ENCODE measurements at regions not wholly inside any gene's neighbourhood (a gene's known extent, or its start where the extent isn't known, plus 50 kb on each side); places are given as distances from the start of the nearest gene placed in this dataset.

- 93 to 100% methylated on average over 1 of the region's 1 CpG for WGBS, 2 donors
- no peaks in the 10 kb centered on the region for H3K4me1 ChIP-seq
- no peak overlapping the region for H3K27ac ChIP-seq
- no peaks in the 10 kb centered on the region for H3K27me3 ChIP-seq
- ATAC-seq, result no peak
- H3K4me3 ChIP-seq, result no peak overlapping the region
- H3K36me3 ChIP-seq (replicated peaks in 1 of 2; ENCODE audit: insufficient read depth in 1 of 2, low read depth in 2 of 2), result no peaks in the 10 kb centered on the region
- intact Hi-C loops (cut with DNase I), result no loop called here
- DNase-seq, result no peak
- TF ChIP-seq POLR2A (IDR thresholded peaks at IDR 0.05), result no peak
- no peak for TF ChIP-seq CTCF (IDR thresholded peaks at IDR 0.05)
- no peaks in the 10 kb centered on the region for H3K9me3 ChIP-seq
Measured at GRCh38 chr10:31621733-31622132, 302.7 kb downstream of the ZEB1 start.

DNA sequence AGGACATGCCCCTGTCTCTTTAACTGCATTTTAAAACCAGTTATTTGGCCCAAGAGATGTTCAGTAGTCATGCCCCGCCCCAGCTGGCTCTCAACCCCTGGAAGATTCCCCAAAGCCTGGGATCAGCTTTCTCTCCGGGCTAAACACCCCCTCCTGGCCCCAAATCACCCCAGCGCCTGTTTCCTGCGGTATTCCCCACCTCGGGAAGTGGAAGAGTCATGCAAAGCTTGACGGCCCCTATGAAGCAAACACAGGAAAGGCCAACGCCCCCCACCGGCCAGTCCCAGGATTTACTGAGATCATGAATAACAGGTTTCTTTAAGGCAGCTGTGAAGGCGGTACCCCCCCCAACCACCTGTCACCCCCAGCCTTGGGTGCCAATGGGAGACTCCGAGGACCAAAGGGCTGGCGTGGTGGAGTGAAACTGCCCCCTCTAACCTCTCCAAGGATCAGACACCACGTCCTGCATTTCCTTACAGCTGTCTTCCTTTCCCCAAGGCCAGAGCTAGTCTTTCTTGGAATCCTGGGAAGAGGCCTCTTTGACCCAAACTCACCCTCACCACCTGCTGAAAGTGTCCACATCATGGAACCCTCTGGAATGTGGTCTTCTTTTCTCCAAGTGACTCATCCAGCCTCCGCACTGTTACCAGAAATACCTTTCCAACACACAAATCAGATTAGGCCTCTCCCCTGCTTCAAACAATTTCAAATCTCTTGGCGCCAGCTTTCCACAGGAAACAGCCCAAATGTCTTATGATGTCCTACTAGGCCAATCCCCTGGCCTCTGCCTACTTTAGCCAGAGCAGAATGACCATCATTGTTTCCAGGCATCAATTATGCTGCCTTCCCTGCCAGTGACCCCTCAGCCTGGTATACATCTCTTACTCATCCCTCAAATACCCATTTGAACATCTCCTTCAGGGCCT is 301.5 kb downstream of the ZEB1 start:
- Histone ChIP-seq H3K4me1 (no peaks in the 10 kb centered on the region), H3K27me3 (no peaks in the 10 kb centered on the region), H3K4me3 (no peak overlapping the region), H3K9me3 (no peaks in the 10 kb centered on the region), H3K27ac (no peak overlapping the region), H3K36me3 (replicated peaks in 1 of 2; ENCODE audit: insufficient read depth in 1 of 2, low read depth in 2 of 2) (no peaks in the 10 kb centered on the region)
- DNase-seq (peak in 2 of 4 donors; percentile 34 to 37), ATAC-seq (peak; percentile 45)
- WGBS, 2 donors, result 63 to 66% methylated on average over 12 to 14 of the region's 14 CpGs
- no peak for TF ChIP-seq POLR2A (IDR thresholded peaks at IDR 0.05)
- TF ChIP-seq CTCF (IDR thresholded peaks at IDR 0.05), result no peak
- intact Hi-C loops (cut with DNase I), result no loop called here

GRCh38 chr10:31619531-31620061 is 300.6 kb downstream of the ZEB1 start:
- Histone ChIP-seq H3K36me3 (replicated peaks in 1 of 2; ENCODE audit: insufficient read depth in 1 of 2, low read depth in 2 of 2) (no peaks in the 10 kb centered on the region), H3K4me1 (no peaks in the 10 kb centered on the region), H3K27ac (no peak overlapping the region), H3K4me3 (no peak overlapping the region), H3K9me3 (no peaks in the 10 kb centered on the region), H3K27me3 (no peaks in the 10 kb centered on the region)
- intact Hi-C loops (cut with DNase I), result no loop called here
- TF ChIP-seq POLR2A (IDR thresholded peaks at IDR 0.05), result no peak
- TF ChIP-seq CTCF (IDR thresholded peaks at IDR 0.05), result no peak
- 78 to 81% methylated on average over 8 of the region's 8 CpGs for WGBS, 2 donors
- ATAC-seq (no peak), DNase-seq (no peak)

DNA sequence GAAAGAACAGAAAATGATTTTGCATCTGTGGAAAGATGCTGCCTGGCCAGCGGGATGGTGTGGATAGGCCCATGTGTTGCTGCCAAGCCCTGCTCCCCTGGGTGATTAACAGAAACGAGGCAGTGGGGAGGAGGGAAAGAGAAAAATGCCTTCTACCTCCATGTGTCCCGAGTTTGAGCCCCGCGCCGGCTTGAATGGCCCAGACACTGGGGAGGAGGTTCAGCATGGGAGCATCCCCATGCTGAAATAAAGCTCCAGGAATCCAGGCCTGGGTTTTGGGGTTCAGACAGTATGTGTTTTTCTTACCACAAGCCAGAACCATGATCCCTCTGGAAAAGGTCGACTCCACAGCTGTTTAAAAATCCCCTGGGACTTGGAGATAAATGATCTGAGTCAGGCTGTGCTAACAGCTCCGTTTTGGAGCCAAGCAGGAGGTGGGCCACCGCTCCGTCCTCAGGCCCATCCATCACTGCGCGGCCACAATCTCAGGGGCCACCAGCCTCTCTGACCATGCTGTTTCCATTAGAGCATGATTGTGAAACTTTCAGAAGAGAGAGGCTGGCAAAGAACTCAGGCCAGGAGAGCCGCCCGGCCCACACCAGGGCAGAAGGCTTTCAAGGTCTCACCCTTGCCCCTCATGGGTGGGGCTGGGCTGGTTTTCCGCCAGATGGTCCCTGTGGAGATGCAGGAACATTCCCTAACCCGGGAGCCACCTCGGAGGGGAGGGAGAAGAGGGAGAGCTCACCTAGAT is 299.7 kb downstream of the ZEB1 start:
- Histone ChIP-seq H3K4me3 (no peak overlapping the region), H3K4me1 (no peaks in the 10 kb centered on the region), H3K36me3 (replicated peaks in 1 of 2; ENCODE audit: insufficient read depth in 1 of 2, low read depth in 2 of 2) (no peaks in the 10 kb centered on the region), H3K9me3 (no peaks in the 10 kb centered on the region), H3K27me3 (no peaks in the 10 kb centered on the region), H3K27ac (no peak overlapping the region)
- DNase-seq (peak in 2 of 4 donors; percentile 12 to 39), ATAC-seq (peak; percentile 25)
- intact Hi-C loops (cut with DNase I), result no loop called here
- 65 to 71% methylated on average over 15 to 17 of the region's 17 CpGs for WGBS, 2 donors
- TF ChIP-seq POLR2A (IDR thresholded peaks at IDR 0.05) (no peak), CTCF (IDR thresholded peaks at IDR 0.05) (no peak)

All from body of pancreas (tissue), 4 donors.